D341Med (cell line): ENCODE measurements at regions not wholly inside any gene's neighbourhood (a gene's known extent, or its start where the extent isn't known, plus 50 kb on each side); places are given as distances from the start of the nearest gene placed in this dataset.
"Not testable (repeated sequence)": the region's sequence is repeated elsewhere in the genome, so short reads cannot be mapped to it uniquely, and the experiment has no call there.

Source experiments
- DNase-seq: peaks from one replicate; pipeline ENCODE4 v3.0.0; 2012; ENCODE audit warnings: low spot score

DNA sequence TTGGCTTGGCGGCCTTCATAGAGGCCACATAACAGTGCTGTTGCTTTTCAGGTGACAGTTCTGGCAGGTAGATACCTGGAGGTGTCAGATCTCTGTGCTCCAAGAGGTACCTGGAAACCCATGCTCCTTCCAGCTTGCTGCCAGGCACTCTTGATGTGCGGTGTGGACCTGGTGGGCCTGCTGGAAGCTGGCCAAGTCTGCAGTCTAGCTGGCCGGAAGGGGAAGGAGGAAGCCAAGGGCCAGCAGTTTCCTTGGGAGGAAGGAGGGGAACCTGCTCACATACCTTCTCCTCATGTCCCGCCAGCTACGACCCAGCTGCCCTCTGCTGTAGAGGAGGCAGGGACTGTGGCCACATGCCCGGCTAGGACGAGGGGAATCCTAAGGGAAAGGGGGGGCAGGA is 166.4 kb upstream of the AJAP1 start:
- no peak for DNase-seq

DNA sequence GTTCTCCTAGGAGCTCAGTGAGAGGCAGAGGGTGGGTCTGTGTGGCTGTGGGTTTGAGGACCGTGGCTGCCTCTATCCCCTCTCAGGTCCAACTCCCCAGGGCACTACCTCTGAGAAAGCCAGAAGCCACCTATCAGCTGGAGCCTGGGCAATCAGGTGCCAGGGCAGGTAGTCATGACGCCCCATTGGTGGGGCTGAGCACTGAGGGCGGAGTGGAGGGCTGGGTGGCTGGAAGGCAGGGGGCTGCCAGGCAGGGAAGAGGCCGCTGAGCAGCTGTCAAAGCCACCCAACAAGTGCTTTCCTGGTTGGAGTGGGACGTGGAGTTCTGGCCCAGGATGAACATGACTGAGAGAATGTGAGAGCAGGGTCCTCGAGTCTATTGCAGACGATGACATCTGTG is 164.9 kb upstream of the AJAP1 start:
- no peak for DNase-seq

DNA sequence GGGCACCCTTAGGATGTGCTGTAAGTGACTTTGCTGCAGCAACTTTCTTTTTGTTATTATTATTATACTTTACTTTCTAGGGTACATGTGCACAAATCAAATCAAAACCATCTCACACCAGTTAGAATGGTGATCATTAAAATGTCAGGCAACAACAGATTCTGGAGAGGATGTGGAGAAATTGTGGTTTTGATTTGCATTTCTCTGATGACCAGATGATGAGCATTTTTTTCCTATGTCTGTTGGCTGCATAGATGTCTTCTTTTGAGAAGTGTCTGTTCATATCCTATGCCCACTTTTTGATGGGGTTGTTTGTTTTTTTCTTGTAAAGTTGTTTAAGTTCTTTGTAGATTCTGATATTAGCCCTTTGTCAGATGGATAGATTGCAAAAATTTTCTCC is 164.4 kb upstream of the AJAP1 start:
- DNase-seq: not testable (repeated sequence)

DNA sequence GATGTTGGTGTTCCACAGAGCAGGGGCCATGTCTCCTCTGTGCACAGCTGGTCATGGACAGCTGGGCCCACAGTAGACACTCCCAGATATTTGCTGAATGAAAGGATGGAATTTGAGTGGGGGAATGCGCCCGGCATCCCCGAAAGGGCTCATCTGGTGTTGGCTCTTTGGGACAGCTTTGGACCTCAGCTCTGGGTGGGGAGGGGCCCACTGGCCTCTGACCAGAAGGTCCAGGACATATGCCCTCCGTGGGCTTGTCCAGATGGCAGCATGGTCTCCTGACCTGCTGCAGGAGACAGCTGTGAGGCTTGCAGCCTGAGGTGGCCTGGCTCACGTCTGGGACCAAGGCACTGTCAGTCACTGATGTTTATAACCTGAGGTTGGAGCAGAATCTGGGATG is 160.4 kb upstream of the AJAP1 start:
- no peak for DNase-seq

DNA sequence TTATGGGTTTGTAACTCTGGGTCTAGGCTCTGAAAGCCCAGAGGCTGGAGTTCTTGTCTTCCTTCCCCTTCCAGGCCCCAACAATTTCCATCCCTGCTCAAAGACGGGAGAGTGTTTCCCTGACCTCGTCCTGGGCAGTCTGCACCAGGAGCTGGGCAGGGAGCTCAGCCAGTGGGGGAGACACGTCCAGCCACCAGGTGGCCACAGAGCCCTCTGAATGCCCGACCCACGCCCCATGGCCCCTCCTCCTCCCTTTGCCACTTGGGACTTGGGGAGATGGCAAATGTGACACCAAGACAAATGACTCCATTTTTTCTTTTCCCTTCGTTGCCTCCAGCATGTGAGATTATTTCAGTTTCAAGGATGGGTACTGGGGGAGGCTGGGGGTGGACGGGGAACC is 159.9 kb upstream of the AJAP1 start:
- DNase-seq: no peak

DNA sequence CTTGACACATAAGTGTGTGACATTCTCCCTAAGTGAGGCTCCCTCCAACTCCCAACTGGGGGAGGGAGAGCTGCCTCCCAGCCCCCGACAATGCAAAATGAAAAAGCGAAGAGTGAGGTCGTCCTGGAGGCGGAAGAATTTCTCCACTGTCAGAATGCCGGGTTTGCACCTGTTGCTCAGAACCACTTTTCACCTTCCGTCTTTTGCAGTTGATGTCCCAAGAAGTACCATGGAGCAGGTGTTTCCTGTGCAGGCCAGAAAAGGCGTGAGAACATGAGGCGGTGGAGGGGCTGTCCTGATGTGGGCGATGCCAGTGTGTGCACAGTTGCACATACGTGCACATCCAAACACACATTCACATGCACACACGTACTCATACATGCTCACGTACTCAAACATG is 158.6 kb upstream of the AJAP1 start:
- DNase-seq: no peak

DNA sequence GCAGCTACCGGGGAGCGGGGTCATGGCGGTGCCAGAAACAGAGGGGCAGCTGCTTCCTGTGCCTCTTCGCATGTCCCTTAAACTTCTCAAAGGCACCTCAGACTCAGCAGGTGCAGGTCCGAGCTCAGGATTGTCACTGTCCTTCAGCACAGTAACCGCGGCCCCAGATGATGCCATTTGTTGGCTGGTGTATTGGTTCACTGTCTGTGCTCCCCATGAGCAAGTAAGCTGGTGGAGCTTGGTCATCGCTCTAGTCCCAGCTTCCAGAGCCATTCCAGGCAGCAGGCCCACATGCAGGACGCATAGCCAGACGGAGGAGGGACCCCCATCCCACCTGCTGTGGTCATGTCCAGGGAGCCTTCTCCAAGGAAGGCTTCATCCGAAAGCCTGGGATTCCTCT is 154.0 kb upstream of the AJAP1 start:
- DNase-seq: no peak

DNA sequence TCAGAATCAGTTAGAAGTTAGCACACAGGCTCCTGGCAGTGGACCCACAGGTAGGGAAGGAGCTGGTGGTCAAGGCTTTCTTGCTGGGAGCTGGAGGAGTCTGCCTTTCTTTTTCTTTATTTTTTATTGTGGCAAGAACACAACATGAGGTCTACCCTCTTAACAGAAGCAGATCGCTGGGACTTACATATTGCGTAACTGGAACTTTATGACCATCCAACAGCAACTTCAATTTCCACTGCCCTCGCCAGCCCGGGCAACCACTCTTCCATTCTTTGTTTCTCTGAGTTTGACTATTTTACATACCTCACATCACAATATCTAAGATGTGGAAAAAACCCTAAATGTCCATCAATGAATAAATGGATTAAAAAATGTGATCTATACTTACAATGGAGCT is 147.8 kb upstream of the AJAP1 start:
- DNase-seq: no peak

DNA sequence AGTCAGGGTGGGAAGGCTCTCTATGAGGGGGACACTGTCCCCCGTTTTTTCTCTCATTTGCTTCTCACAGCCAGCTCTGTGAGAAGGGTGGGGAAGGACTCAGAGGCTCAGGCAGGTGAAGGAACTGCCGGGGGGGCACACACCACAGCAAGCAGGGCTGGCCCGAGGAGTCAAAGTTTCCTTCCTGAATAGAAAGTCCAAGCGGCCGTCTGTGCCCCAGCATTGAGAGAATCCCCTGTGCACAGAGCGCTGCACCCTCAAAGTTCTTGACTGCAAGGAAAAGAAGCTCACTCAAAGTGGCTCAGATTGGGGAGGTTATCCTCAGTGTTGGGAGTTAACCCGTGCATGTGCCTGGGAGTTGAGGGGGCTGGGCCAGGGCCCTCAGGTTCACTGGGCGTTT is 145.2 kb upstream of the AJAP1 start:
- DNase-seq: no peak

DNA sequence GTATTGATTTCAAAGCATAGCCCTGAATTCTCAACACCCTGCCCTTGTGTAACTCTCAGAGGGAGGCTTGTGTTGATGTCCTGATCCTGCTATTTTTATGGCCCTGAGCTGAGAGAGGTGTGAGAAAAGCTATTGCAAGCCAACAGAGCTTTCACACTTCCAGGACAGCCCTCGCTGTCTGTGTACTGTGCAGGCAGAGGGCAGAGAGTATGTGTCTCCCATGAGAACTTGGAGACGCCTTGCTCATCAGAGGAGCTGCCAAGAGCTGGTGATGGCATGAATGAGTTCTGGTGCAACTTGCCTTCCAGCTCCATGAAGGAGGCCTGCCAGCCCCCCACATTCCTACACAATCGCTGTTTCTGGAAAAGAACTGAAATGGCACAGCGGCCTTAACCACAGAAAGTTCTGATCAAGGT is 144.1 kb upstream of the AJAP1 start:
- no peak for DNase-seq

DNA sequence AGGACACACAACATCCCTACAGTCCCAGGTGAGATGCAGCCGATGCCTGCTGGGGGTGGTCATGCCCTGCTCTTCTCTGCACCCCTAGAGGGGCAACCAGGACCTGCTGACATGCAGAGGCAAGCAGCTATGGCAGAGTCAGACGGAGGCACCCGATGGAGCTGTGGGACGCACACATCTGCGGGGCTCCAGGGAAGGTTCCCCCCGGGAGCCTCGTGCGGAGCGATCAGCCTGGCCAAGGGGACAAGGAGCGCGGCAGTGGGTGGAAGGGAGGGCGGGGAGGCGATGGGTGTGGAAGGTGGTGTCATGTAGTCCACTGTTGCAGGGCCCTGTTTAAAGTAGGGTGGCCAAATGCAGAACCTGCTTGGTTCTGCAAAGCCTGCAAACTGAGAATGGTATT is 143.0 kb upstream of the AJAP1 start:
- no peak for DNase-seq

DNA sequence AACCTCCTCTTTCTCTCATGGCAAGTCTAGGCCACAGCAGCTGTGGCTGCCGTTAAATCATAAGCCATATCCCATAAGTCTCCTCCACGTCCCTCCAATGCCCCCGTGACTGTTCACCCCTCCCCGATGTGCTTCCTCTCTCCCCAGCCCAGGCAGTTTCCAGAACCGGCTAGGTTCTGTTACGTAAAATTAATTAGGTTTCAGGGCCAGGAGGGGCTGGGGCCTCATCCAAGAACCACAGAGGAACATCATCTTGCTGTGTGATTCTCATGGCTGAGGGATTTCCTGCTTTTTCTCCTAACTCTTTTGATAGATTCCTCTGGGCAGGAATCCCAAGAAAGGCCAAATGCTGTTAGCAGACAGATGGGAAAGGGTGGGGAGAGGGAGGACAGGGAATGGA is 141.8 kb upstream of the AJAP1 start:
- no peak for DNase-seq

DNA sequence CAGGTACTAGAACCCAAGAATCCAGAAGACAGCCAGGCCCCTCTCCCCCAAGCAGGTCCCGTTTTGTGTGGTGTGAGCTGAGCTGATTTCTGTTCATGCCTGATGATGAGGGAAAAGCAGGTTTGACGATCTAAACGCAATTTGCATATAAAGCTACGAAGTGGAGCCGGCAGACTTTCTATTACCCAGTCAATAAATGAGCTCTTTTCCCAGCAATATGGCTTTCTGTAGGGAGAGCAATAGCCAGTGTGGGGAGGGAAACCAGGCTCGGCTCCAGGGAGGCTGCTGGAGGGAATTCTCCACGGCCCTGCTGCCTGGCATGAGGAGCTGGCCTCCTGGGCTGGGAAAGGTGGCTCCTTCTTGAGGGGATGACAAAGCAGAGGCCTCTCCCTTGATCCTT is 140.7 kb upstream of the AJAP1 start:
- no peak for DNase-seq

DNA sequence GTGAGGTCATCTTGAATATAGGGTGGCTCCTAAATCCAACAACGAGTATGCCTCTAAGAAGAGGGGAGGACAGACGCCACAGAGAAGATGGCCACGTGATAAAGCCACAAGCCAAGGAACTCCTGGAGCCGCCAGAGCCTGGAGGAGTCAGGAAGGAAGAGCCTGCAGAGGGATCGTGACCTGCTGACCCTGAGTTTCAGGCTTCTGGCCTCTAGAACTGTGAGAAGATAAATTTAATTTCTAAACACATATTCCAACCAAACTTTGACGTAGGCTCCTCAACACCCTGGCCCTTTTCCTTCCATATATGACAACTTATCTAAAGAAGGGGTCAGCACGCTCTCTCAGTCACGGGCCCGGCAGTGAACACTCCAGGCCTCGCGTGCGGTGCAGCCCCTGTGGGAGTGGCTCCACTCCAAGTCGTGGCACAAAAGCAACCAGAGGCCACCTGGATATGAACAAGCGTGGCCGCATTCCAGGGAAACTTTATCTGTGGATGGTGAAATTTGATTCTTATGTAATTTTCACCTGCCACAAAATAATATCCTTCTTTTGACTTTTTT is 138.6 kb upstream of the AJAP1 start:
- DNase-seq: no peak

DNA sequence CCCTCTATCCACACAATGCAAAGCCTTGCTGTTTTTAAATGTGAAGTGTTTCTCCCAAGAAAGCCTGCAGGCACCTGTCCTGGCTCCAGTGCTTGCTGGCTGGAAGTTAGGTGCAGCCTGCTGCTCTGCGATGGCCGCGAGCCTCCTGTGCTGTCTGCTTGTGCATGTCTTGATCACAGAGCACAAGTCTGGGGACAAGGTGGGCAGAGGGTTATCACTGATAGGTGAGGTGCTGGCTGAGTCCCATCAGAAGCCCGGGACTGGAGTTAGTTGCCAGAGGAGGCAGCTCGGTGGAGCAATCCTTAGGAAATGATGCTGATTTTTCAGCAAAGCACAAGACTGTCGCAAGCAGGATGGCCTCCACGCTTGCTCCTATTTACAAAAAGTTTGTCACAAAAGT is 137.8 kb upstream of the AJAP1 start:
- no peak for DNase-seq

DNA sequence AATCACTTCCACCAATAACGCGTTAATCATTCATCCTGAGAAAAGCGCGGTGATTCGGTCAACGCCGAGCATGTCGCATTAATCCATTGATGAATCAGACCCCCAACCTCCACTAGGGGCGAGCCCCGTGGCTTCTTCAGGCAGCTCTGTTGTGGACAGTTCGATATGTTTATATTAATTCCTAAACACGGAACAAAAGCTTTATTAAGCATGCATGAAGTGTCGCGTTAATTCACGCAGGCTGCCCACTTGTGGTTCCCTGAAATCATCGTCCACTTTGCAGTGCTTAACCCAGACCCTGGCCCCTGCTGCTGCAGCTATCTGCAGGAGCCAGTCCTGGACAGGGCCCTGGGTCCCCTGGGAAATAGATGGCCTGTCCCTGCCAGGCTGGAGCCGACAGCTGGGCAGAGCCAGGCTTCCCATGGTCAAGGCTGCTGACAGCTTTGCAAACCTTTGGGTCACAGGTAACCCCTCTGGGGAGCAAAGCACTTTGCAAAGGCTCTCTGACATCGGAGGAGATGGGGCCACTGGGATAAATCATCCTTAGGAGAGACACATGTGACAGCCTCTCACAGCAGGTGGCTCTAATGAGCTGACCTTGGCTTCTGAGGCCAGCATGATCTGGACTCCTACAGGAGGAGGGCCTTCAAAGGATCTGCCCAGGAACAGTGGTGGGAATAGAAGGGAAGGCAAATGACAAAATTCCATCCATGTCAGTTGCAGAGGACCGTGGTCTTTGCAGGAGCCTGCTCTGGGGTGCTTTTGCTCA is 137.0 kb upstream of the AJAP1 start:
- no peak for DNase-seq

DNA sequence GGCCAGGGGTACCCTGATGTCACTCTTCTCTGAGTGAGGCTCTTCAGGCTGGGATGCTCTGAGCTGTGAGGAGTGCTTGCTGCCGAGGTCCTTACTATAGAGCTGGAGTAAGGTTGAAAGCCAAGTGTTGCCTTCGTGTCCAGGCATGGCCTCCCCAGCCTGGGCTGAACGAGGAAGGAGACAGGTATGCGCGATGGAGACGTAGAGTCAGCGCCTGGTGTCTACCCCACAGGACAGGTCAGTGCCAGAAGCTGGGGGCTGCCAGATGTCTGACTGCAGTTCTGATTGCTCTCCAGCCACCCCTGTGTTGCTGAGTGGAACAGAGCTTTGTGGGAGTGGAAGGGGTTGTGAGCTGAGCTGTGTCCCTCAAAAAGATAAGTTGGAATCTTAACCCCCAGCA is 135.8 kb upstream of the AJAP1 start:
- no peak for DNase-seq

DNA sequence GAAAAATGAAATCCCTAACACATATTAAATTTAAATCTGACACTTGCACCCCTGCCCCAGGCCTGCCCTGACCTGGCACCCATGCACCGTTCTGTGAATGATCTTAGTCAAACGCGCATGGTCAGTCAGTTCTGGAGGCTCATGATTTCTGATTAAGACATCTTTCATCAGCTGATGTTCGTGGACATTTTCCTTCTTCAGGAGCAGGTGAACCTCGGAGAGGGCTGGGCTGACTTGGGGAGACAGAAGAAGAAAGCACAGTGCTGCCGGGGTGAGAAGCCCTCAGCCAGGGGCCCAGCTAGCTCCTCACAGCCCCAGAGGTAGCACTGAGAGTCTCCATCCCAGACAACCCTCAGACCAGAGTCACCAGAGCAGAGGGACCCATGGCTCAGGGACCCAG is 134.5 kb upstream of the AJAP1 start:
- no peak for DNase-seq

DNA sequence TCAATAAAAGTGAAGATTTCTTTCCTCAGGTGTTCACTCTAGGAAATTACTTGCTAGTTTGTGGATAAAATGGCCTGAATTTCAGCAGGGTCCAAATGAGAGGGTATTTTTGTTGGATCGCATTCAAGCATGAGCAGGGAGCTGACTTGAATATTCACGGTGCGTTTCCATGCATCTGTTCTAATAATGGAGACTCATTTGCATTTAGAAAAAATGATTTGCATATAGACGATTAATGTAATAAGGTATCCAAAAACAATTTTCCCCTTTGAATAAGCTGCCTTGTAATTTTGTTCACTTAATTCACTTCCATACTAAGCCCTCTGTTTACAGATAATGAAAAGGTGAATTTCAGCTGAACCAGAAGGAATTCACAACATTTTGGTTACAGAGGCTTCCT is 130.9 kb upstream of the AJAP1 start:
- no peak for DNase-seq

DNA sequence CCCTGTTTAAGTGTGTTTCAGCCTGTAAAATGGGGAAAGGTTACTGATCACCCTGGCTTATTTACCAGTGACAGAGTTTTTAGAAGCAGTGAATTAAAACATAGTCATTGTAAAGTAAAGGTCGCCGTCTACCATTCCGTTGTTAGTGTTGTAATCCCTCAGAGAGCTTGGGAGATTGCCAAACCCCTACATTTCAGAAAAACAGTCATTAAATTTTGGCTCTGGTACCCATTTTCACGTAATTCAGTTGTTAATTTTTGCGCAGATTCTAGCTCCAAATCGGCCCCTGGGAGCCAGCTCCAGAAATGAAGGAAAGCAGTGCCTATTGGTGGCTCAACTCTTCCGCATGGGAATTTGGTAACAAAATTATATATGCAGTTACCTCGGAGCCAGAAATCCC is 127.7 kb upstream of the AJAP1 start:
- DNase-seq: no peak

DNA sequence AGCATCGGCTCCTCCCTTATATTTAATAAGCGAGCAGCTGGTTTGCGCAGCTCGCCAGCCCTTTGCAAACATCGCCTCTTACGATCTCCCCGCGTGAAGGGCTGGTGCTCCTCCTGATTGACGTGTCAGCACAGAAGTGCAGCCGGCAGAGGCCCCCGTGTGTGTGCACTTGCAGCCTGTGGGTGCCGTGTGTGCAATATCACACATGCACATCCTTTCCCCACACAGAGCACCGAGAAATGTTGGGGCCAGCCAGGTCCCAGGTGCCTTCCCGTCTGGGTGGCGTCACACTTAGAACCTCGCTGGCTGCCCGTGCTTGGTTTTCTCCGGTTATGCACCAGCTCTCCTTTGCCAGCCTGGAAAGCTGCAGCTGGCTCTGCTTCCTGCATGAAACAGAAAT is 126.6 kb upstream of the AJAP1 start:
- DNase-seq: no peak

DNA sequence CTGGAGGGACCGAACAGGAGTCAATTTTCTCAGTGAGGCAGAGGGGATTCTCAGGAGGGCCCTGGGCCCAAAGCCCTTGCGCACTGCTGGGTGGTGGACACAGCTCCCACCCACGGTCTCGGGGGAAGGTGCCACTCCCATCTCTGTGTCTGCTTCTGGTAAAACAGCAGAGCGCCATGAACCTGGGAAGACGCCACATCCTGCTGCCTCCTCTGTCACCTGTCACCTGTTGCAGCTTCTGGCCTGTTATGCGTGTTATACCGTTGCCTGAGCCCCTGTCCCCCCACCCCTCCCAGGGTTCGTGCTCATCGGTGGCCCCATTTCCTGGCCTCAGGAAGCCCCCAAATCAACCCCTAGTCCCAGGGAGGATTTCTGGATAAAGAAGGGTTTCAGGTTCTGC is 125.8 kb upstream of the AJAP1 start:
- no peak for DNase-seq

DNA sequence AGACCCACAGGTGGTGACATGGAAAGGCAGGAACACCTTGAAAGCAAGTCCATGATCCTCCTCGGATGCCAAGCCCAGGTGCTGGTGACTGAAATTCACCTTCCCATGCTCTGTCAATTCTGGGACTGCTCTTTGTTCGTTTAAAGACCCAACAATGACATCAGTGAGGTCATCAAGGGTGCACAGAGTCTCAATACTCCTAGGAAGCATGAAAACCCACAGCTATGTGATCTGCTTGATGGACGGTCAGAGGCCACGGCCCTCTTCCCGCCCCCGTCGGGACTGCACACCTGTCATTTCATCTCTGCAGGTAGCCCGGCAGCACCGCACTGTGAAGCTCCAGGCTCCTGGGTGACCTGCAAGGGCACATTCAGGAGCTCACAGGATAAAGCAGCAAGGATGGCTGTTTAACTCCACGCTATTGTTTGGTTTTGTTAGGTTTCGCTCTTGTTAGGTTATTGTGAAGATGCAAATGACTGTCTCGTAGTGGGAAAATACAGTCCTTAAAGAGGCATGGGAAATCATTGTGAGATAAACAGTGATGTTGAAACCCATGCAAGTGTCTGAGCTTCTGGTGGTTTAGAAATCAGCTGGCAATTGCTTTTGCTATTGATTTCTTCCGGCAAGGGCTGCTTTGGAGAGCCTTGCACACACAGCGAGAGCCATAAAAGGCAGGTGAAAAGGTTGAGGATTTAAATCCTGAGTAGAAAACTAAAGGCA is 124.8 kb upstream of the AJAP1 start:
- no peak for DNase-seq
